ENCODE measurements at regions not wholly inside any gene's neighbourhood (a gene's known extent, or its start where the extent isn't known, plus 50 kb on each side); places are given as distances from the start of the nearest gene placed in this dataset.

DNA sequence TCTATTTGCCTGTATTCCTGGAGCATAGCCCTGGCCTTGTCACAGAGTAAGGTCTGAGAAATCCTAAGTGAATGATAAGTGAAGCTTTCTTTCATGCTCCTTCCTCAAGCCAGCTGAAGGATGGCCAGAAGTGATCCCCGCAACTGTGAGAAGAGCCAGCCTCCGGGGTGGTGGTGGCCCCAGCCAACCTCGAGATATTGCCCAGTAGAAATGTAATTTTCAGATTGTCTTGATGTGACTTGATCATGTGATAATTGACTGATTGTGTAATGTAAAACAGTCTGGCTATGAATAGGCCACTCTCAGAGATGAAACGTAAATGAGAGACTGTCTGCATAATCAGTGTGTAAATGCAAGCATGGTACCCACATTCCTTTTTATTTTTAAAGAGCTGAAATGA, 242.4 kb upstream of the CAMK1G start (continued):
- TF ChIP-seq, protein P1, sequence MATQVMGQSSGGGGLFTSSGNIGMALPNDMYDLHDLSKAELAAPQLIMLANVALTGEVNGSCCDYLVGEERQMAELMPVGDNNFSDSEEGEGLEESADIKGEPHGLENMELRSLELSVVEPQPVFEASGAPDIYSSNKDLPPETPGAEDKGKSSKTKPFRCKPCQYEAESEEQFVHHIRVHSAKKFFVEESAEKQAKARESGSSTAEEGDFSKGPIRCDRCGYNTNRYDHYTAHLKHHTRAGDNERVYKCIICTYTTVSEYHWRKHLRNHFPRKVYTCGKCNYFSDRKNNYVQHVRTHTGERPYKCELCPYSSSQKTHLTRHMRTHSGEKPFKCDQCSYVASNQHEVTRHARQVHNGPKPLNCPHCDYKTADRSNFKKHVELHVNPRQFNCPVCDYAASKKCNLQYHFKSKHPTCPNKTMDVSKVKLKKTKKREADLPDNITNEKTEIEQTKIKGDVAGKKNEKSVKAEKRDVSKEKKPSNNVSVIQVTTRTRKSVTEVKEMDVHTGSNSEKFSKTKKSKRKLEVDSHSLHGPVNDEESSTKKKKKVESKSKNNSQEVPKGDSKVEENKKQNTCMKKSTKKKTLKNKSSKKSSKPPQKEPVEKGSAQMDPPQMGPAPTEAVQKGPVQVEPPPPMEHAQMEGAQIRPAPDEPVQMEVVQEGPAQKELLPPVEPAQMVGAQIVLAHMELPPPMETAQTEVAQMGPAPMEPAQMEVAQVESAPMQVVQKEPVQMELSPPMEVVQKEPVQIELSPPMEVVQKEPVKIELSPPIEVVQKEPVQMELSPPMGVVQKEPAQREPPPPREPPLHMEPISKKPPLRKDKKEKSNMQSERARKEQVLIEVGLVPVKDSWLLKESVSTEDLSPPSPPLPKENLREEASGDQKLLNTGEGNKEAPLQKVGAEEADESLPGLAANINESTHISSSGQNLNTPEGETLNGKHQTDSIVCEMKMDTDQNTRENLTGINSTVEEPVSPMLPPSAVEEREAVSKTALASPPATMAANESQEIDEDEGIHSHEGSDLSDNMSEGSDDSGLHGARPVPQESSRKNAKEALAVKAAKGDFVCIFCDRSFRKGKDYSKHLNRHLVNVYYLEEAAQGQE (IDR thresholded peaks at IDR 0.05; ENCODE audit: unreplicated experiment): no peak
- TF ChIP-seq CREB1 (CRISPR knock-in tag; IDR thresholded peaks at IDR 0.05; ENCODE audit: low read depth): no peak
- TF ChIP-seq EZH2phosphoT487 (IDR thresholded peaks at IDR 0.05; ENCODE audit: unreplicated experiment): no peak
- TF ChIP-seq ZNF331 (CRISPR knock-in tag; IDR thresholded peaks at IDR 0.05; ENCODE audit: low read depth): no peak
- TF ChIP-seq ZNF114 (CRISPR knock-in tag; IDR thresholded peaks at IDR 0.05): no peak
- no peak for TF ChIP-seq EZH2 (IDR thresholded peaks at IDR 0.05; ENCODE audit: low read depth, unreplicated experiment)
- TF ChIP-seq JUNB (IDR thresholded peaks at IDR 0.05; ENCODE audit: unreplicated experiment): no peak
- no peak for TF ChIP-seq POLR2AphosphoS5 (IDR thresholded peaks at IDR 0.05; ENCODE audit: low read depth)
- no peak for TF ChIP-seq NANOG (IDR thresholded peaks at IDR 0.05; ENCODE audit: borderline replicate concordance)
- TF ChIP-seq, protein P2, sequence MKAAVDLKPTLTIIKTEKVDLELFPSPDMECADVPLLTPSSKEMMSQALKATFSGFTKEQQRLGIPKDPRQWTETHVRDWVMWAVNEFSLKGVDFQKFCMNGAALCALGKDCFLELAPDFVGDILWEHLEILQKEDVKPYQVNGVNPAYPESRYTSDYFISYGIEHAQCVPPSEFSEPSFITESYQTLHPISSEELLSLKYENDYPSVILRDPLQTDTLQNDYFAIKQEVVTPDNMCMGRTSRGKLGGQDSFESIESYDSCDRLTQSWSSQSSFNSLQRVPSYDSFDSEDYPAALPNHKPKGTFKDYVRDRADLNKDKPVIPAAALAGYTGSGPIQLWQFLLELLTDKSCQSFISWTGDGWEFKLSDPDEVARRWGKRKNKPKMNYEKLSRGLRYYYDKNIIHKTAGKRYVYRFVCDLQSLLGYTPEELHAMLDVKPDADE (IDR thresholded peaks at IDR 0.05): no peak

DNA sequence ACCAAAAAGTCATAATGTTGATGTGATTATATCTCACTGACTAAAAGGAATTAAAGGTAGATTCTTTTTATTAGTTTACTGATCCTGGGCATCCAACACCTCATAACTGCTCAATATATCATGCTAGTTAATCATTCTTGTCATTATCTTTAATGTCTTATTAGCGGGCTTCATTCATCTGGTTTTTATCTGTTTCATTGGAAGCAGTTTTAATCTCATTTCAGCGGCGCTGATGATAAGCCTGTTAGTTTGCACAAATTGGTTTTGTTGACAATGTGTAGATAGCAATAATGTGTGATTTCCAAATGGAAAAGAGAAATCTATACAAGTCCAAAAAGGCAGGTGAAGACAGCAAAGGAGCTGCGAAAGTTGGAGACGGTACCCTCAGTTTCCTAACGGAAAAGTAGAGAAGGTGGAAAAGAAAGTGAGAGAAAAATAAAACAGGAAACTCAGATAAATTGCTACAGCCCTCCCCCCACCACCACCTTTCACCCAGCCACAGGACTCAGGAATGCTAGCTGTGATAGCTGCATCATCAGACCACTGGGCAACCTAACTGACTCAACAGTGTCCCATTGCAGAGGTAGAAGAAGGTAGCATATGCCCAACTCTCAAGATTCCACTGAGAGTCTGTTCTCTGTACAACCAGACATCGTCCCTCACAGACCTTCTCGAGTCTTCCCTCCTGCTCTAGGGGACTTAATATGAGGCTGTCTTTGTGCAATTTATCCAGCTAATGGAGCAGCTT, 241.7 kb upstream of the CAMK1G start:
- H3K4me1 Mint-ChIP-seq: peaks cover 11% of the 10 kb centered on the region
- no peak overlapping the region for H3K27ac Mint-ChIP-seq
- ATAC-seq: no peak
- TF ChIP-seq NANOG (IDR thresholded peaks at IDR 0.05; ENCODE audit: borderline replicate concordance): no peak
- TF ChIP-seq, protein P3, sequence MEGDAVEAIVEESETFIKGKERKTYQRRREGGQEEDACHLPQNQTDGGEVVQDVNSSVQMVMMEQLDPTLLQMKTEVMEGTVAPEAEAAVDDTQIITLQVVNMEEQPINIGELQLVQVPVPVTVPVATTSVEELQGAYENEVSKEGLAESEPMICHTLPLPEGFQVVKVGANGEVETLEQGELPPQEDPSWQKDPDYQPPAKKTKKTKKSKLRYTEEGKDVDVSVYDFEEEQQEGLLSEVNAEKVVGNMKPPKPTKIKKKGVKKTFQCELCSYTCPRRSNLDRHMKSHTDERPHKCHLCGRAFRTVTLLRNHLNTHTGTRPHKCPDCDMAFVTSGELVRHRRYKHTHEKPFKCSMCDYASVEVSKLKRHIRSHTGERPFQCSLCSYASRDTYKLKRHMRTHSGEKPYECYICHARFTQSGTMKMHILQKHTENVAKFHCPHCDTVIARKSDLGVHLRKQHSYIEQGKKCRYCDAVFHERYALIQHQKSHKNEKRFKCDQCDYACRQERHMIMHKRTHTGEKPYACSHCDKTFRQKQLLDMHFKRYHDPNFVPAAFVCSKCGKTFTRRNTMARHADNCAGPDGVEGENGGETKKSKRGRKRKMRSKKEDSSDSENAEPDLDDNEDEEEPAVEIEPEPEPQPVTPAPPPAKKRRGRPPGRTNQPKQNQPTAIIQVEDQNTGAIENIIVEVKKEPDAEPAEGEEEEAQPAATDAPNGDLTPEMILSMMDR (conservative IDR thresholded peaks at IDR 0.05; ENCODE audit: low read depth in 2 of 2): no peak
- TF ChIP-seq ZNF114 (CRISPR knock-in tag; IDR thresholded peaks at IDR 0.05): no peak
- TF ChIP-seq, protein P4, sequence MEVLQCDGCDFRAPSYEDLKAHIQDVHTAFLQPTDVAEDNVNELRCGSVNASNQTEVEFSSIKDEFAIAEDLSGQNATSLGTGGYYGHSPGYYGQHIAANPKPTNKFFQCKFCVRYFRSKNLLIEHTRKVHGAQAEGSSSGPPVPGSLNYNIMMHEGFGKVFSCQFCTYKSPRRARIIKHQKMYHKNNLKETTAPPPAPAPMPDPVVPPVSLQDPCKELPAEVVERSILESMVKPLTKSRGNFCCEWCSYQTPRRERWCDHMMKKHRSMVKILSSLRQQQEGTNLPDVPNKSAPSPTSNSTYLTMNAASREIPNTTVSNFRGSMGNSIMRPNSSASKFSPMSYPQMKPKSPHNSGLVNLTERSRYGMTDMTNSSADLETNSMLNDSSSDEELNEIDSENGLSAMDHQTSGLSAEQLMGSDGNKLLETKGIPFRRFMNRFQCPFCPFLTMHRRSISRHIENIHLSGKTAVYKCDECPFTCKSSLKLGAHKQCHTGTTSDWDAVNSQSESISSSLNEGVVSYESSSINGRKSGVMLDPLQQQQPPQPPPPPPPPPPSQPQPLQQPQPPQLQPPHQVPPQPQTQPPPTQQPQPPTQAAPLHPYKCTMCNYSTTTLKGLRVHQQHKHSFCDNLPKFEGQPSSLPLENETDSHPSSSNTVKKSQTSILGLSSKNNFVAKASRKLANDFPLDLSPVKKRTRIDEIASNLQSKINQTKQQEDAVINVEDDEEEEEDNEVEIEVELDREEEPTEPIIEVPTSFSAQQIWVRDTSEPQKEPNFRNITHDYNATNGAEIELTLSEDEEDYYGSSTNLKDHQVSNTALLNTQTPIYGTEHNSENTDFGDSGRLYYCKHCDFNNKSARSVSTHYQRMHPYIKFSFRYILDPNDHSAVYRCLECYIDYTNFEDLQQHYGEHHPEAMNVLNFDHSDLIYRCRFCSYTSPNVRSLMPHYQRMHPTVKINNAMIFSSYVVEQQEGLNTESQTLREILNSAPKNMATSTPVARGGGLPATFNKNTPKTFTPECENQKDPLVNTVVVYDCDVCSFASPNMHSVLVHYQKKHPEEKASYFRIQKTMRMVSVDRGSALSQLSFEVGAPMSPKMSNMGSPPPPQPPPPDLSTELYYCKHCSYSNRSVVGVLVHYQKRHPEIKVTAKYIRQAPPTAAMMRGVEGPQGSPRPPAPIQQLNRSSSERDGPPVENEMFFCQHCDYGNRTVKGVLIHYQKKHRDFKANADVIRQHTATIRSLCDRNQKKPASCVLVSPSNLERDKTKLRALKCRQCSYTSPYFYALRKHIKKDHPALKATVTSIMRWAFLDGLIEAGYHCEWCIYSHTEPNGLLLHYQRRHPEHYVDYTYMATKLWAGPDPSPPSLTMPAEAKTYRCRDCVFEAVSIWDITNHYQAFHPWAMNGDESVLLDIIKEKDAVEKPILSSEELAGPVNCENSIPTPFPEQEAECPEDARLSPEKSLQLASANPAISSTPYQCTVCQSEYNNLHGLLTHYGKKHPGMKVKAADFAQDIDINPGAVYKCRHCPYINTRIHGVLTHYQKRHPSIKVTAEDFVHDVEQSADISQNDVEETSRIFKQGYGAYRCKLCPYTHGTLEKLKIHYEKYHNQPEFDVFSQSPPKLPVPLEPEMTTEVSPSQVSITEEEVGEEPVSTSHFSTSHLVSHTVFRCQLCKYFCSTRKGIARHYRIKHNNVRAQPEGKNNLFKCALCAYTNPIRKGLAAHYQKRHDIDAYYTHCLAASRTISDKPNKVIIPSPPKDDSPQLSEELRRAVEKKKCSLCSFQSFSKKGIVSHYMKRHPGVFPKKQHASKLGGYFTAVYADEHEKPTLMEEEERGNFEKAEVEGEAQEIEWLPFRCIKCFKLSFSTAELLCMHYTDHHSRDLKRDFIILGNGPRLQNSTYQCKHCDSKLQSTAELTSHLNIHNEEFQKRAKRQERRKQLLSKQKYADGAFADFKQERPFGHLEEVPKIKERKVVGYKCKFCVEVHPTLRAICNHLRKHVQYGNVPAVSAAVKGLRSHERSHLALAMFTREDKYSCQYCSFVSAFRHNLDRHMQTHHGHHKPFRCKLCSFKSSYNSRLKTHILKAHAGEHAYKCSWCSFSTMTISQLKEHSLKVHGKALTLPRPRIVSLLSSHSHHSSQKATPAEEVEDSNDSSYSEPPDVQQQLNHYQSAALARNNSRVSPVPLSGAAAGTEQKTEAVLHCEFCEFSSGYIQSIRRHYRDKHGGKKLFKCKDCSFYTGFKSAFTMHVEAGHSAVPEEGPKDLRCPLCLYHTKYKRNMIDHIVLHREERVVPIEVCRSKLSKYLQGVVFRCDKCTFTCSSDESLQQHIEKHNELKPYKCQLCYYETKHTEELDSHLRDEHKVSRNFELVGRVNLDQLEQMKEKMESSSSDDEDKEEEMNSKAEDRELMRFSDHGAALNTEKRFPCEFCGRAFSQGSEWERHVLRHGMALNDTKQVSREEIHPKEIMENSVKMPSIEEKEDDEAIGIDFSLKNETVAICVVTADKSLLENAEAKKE (CRISPR knock-in tag; IDR thresholded peaks at IDR 0.05): no peak

More for the DNA sequence above, 241.7 kb upstream of the CAMK1G start:
- Mint-ChIP-seq H3K4me3 (no peak overlapping the region), H3K27me3 (ENCODE audit: insufficient read depth, low read depth, poor library complexity) (no peaks in the 10 kb centered on the region), H3K9me3 (no peaks in the 10 kb centered on the region), H3K36me3 (ENCODE audit: low read depth) (no peaks in the 10 kb centered on the region)
- Histone ChIP-seq H2AFZ (peak overlapping the region; percentile 59; the same call in 1 of the 2 replicates), H3K4me3 (no peak overlapping the region), H3K4me1 (ENCODE audit: insufficient read depth) (no peaks in the 10 kb centered on the region), H3K36me3 (ENCODE audit: insufficient read depth) (no peaks in the 10 kb centered on the region), H3K4me2 (no peak overlapping the region), H3K27ac (ENCODE audit: low read depth) (no peak overlapping the region), H3K27me3 (ENCODE audit: insufficient read depth) (no peaks in the 10 kb centered on the region), H3K79me2 (replicated peaks; ENCODE audit: insufficient read depth) (no peaks in the 10 kb centered on the region), H3K9me2 (ENCODE audit: insufficient read depth) (peaks cover 8% of the 10 kb centered on the region; the same call in 1 of the 2 replicates), H4K20me1 (replicated peaks; ENCODE audit: insufficient read depth) (no peaks in the 10 kb centered on the region), H3F3A (replicated peaks; ENCODE audit: low read depth) (no peaks in the 10 kb centered on the region)
- no peak for DNase-seq (ENCODE audit: low spot score)

Data from GM23338 (cell line).